ENCODE measurements at regions not wholly inside any gene's neighbourhood (a gene's known extent, or its start where the extent isn't known, plus 50 kb on each side); places are given as distances from the start of the nearest gene placed in this dataset.

DNA sequence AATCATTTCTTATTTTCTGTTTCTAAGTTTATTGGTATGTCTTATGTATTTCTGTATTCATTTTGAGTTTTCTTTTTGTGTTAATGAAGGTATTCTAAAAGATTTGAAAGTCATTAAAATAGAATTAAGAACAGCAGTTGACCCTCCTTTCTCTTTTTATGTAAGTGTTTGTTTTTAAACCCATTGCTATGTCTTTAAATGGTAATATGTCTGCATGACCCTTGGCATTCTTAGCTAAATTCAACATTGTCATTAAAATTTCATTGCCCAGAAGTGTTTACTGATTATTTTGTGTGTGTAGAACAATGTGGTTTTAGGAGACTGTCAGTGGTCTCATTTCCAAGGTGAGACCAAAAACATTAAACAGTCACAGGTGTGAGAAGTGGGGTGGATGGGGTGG is 197.8 kb downstream of the PCDH7 start:
- ATAC-seq, result no peak
- Histone ChIP-seq H2AFZ (ENCODE audit: low read length) (no peak overlapping the region), H3K27me3 (ENCODE audit: low read length) (no peaks in the 10 kb centered on the region), H3K4me3 (ENCODE audit: low read length) (no peak overlapping the region), H3K27ac (ENCODE audit: low read length) (no peak overlapping the region), H3K9ac (ENCODE audit: low read length) (no peak overlapping the region), H3K36me3 (ENCODE audit: low read depth, low read length) (no peaks in the 10 kb centered on the region), H3K4me2 (ENCODE audit: low read length) (no peak overlapping the region), H3K9me3 (ENCODE audit: low read length) (no peaks in the 10 kb centered on the region), H3K4me1 (ENCODE audit: insufficient read depth, low read length) (no peaks in the 10 kb centered on the region), H4K20me1 (ENCODE audit: low read length) (no peaks in the 10 kb centered on the region), H3F3A (ENCODE audit: low read length, unreplicated experiment) (no peaks in the 10 kb centered on the region), H3K79me2 (ENCODE audit: low read length) (no peaks in the 10 kb centered on the region), H3K9me2 (replicated peaks; ENCODE audit: low read length) (no peaks in the 10 kb centered on the region)
- TF ChIP-seq EZH2phosphoT487 (IDR thresholded peaks at IDR 0.05; ENCODE audit: borderline replicate concordance, low read length), result no peak
- no peak for TF ChIP-seq EZH2 (IDR thresholded peaks at IDR 0.05; ENCODE audit: low read length, unreplicated experiment)
- TF ChIP-seq, protein P1, sequence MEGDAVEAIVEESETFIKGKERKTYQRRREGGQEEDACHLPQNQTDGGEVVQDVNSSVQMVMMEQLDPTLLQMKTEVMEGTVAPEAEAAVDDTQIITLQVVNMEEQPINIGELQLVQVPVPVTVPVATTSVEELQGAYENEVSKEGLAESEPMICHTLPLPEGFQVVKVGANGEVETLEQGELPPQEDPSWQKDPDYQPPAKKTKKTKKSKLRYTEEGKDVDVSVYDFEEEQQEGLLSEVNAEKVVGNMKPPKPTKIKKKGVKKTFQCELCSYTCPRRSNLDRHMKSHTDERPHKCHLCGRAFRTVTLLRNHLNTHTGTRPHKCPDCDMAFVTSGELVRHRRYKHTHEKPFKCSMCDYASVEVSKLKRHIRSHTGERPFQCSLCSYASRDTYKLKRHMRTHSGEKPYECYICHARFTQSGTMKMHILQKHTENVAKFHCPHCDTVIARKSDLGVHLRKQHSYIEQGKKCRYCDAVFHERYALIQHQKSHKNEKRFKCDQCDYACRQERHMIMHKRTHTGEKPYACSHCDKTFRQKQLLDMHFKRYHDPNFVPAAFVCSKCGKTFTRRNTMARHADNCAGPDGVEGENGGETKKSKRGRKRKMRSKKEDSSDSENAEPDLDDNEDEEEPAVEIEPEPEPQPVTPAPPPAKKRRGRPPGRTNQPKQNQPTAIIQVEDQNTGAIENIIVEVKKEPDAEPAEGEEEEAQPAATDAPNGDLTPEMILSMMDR (conservative IDR thresholded peaks at IDR 0.05; ENCODE audit: low read depth, low read length), result no peak
- no peak for DNase-seq
- intact Hi-C loops (cut with micrococcal nuclease), result no loop called here
- no TSS peak for BruUV-seq (replicated peaks)
- ChIA-PET CTCF (no interaction called here), POLR2A (ENCODE audit: unreplicated experiment) (interaction anchor here (0.6 kb wide), 1 partner anchor 63 kb away, joined by 5 read pairs; no protein-coding TSS in a partner anchor)

DNA sequence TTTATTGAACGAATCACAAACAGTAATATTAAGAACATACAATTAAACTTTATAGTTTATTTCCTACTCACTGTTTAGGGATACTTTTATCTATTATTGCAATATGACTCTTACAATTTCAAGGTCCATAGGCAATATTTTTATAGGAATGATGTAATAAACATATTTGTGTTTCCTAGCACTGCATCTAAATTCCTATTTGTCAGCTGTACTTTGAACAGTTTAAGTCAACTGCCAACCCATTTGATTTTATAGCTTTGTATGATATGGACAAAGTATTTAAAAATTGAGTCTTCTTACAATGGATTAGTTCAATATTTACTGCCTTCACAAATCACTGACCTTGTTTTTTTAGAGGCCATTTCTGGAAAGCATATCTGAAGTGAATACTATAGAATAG is 199.3 kb downstream of the PCDH7 start:
- Histone ChIP-seq H3K9me2 (replicated peaks; ENCODE audit: low read length) (no peaks in the 10 kb centered on the region), H3F3A (ENCODE audit: low read length, unreplicated experiment) (no peaks in the 10 kb centered on the region), H3K27me3 (ENCODE audit: low read length) (no peaks in the 10 kb centered on the region), H3K9me3 (ENCODE audit: low read length) (no peaks in the 10 kb centered on the region), H3K4me3 (ENCODE audit: low read length) (no peak overlapping the region), H3K9ac (ENCODE audit: low read length) (no peak overlapping the region), H3K27ac (ENCODE audit: low read length) (no peak overlapping the region), H4K20me1 (ENCODE audit: low read length) (no peaks in the 10 kb centered on the region), H3K36me3 (ENCODE audit: low read depth, low read length) (no peaks in the 10 kb centered on the region), H3K4me2 (ENCODE audit: low read length) (no peak overlapping the region), H3K79me2 (ENCODE audit: low read length) (no peaks in the 10 kb centered on the region), H2AFZ (ENCODE audit: low read length) (no peak overlapping the region), H3K4me1 (ENCODE audit: insufficient read depth, low read length) (no peaks in the 10 kb centered on the region)
- ATAC-seq, result no peak
- DNase-seq, result no peak
- CTCF ChIA-PET, result no interaction called here
- no TSS peak for BruUV-seq (replicated peaks)
- POLR2A ChIA-PET (ENCODE audit: unreplicated experiment), result no interaction called here
- TF ChIP-seq EZH2phosphoT487 (IDR thresholded peaks at IDR 0.05; ENCODE audit: borderline replicate concordance, low read length), result no peak
- TF ChIP-seq EZH2 (IDR thresholded peaks at IDR 0.05; ENCODE audit: low read length, unreplicated experiment), result no peak
- TF ChIP-seq, protein P1 (conservative IDR thresholded peaks at IDR 0.05; ENCODE audit: low read depth, low read length), result no peak
- intact Hi-C loops (cut with micrococcal nuclease), result no loop called here

DNA sequence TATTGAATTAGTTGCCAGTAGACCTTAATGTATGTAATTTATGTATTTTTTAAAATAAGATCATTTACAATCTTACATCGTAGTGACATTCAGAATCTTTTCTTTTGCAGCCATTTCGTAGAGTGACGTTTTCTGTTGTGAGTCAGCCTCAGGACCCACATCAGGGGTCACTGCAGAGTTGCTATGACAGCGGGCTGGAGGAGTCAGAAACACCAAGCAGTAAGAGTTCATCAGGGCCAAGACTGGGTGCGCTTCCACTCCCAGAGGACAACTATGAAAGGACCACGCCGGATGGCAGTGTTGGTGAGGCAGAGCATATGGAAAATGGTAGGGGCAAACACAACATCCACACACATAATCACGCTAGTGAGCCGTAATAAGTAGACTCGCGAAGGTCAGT is 199.9 kb downstream of the PCDH7 start:
- H3K9ac ChIP-seq (ENCODE audit: low read length), result no peak overlapping the region

More for the DNA sequence above, 199.9 kb downstream of the PCDH7 start:
- no peaks in the 10 kb centered on the region for H3K4me1 ChIP-seq (ENCODE audit: insufficient read depth, low read length)
- no peaks in the 10 kb centered on the region for H4K20me1 ChIP-seq (ENCODE audit: low read length)
- no peaks in the 10 kb centered on the region for H3K9me3 ChIP-seq (ENCODE audit: low read length)
- no peaks in the 10 kb centered on the region for H3K79me2 ChIP-seq (ENCODE audit: low read length)
- H3K36me3 ChIP-seq (ENCODE audit: low read depth, low read length), result no peaks in the 10 kb centered on the region
- CTCF ChIA-PET, result no interaction called here
- no peak for DNase-seq
- H3K4me2 ChIP-seq (ENCODE audit: low read length), result no peak overlapping the region
- POLR2A ChIA-PET (ENCODE audit: unreplicated experiment), result no interaction called here
- H2AFZ ChIP-seq (ENCODE audit: low read length), result no peak overlapping the region
- no peak for ATAC-seq
- intact Hi-C loops (cut with micrococcal nuclease), result no loop called here
- TF ChIP-seq, protein P1 (conservative IDR thresholded peaks at IDR 0.05; ENCODE audit: low read depth, low read length), result no peak
- TF ChIP-seq EZH2 (IDR thresholded peaks at IDR 0.05; ENCODE audit: low read length, unreplicated experiment), result no peak
- TF ChIP-seq EZH2phosphoT487 (IDR thresholded peaks at IDR 0.05; ENCODE audit: borderline replicate concordance, low read length), result no peak
- BruUV-seq (replicated peaks), result no TSS peak
- H3K9me2 ChIP-seq (replicated peaks; ENCODE audit: low read length), result no peaks in the 10 kb centered on the region
- H3F3A ChIP-seq (ENCODE audit: low read length, unreplicated experiment), result no peaks in the 10 kb centered on the region
- no peak overlapping the region for H3K27ac ChIP-seq (ENCODE audit: low read length)
- H3K27me3 ChIP-seq (ENCODE audit: low read length), result no peaks in the 10 kb centered on the region
- no peak overlapping the region for H3K4me3 ChIP-seq (ENCODE audit: low read length)
